ENCODE measurements at regions not wholly inside any gene's neighbourhood (a gene's known extent, or its start where the extent isn't known, plus 50 kb on each side); places are given as distances from the start of the nearest gene placed in this dataset.

GRCh38 chr6:155599160-155599559, 143.5 kb upstream of the NOX3 start:
- H3K4me3 ChIP-seq, result no peak overlapping the region
- ATAC-seq (no peak), DNase-seq (no peak)
- H3K36me3 ChIP-seq, result no peaks in the 10 kb centered on the region
- no peaks in the 10 kb centered on the region for H3K27me3 ChIP-seq
- intact Hi-C loops (cut with DNase I), result no loop called here
- no peak for TF ChIP-seq POLR2A (IDR thresholded peaks at IDR 0.05)
- no peak for TF ChIP-seq CTCF (IDR thresholded peaks at IDR 0.05)
- no peaks in the 10 kb centered on the region for H3K4me1 ChIP-seq
- no peak overlapping the region for H3K27ac ChIP-seq
- WGBS (ENCODE audit: insufficient coverage, low coverage, low lambda C conversion rate, missing lambda C conversion rate), result 37% methylated on average over 2 of the region's 2 CpGs
- no peaks in the 10 kb centered on the region for H3K9me3 ChIP-seq

GRCh38 chr6:155595284-155595683, 139.6 kb upstream of the NOX3 start:
- Histone ChIP-seq H3K4me1 (no peaks in the 10 kb centered on the region), H3K9me3 (no peaks in the 10 kb centered on the region), H3K27me3 (no peaks in the 10 kb centered on the region), H3K4me3 (no peak overlapping the region), H3K36me3 (no peaks in the 10 kb centered on the region), H3K27ac (no peak overlapping the region)
- TF ChIP-seq CTCF (IDR thresholded peaks at IDR 0.05) (no peak), POLR2A (IDR thresholded peaks at IDR 0.05) (no peak)
- no peak for DNase-seq
- intact Hi-C loops (cut with DNase I), result no loop called here
- no peak for ATAC-seq

DNA sequence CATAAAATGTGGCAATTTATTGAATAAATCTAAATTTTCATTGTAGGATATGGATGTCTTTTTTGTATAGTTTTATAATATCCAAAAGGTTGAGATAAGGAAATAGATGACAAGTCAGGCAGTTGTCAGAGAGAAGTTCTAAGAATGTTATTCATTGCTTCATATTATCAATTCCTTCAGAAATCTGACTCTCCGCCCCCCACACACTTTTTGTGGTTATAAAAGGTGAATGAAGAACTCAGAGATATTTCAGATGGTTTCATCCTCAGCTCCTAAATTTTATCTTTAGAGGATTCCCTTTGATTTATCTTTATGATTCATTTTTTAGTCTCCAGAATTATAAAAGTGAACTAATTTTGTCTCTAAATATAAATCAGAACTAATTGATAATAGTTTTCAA, 136.1 kb upstream of the NOX3 start:
- no peaks in the 10 kb centered on the region for H3K27me3 ChIP-seq
- H3K9me3 ChIP-seq, result no peaks in the 10 kb centered on the region
- H3K4me3 ChIP-seq, result no peak overlapping the region
- TF ChIP-seq POLR2A (IDR thresholded peaks at IDR 0.05), result no peak
- no peak for TF ChIP-seq CTCF (IDR thresholded peaks at IDR 0.05)
- H3K36me3 ChIP-seq, result no peaks in the 10 kb centered on the region
- intact Hi-C loops (cut with DNase I), result no loop called here
- no peak for DNase-seq
- H3K4me1 ChIP-seq, result no peaks in the 10 kb centered on the region
- 50% methylated on average over 1 of the region's 1 CpG for WGBS (ENCODE audit: insufficient coverage, low coverage, low lambda C conversion rate, missing lambda C conversion rate)
- no peak overlapping the region for H3K27ac ChIP-seq
- ATAC-seq, result no peak

DNA sequence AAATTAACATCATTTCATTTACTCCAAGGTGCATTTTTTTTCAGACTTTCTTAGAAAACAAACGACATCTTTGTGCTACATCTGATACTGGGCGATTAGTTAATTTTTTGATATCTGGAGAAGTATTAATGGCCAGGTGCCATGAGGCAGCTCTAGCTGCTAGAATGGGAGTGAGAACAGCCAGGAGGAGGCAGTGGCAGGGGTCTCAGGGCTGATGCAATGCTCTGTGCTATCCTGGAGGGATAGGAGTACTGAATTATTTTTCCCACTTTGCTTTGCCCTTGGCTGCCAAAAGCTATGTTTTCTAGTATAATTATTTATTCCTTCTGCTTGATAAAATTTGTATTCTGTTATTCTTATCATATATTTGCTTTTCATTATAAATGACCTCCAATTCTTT, 133.6 kb upstream of the NOX3 start:
- Histone ChIP-seq H3K4me1 (no peaks in the 10 kb centered on the region), H3K36me3 (no peaks in the 10 kb centered on the region), H3K4me3 (no peak overlapping the region), H3K9me3 (no peaks in the 10 kb centered on the region), H3K27ac (no peak overlapping the region), H3K27me3 (no peaks in the 10 kb centered on the region)
- 73% methylated on average over 2 of the region's 2 CpGs for WGBS (ENCODE audit: insufficient coverage, low coverage, low lambda C conversion rate, missing lambda C conversion rate)
- DNase-seq (no peak), ATAC-seq (no peak)
- intact Hi-C loops (cut with DNase I), result no loop called here
- TF ChIP-seq POLR2A (IDR thresholded peaks at IDR 0.05) (no peak), CTCF (IDR thresholded peaks at IDR 0.05) (no peak)

- intact Hi-C loops (cut with DNase I), result no loop called here
- no peak for TF ChIP-seq CTCF (IDR thresholded peaks at IDR 0.05)
- TF ChIP-seq POLR2A (IDR thresholded peaks at IDR 0.05), result no peak
- no peak overlapping the region for H3K4me3 ChIP-seq
- no peaks in the 10 kb centered on the region for H3K27me3 ChIP-seq
- no peak overlapping the region for H3K27ac ChIP-seq
- DNase-seq (no peak), ATAC-seq (no peak)
- no peaks in the 10 kb centered on the region for H3K4me1 ChIP-seq
- WGBS (ENCODE audit: insufficient coverage, low coverage, low lambda C conversion rate, missing lambda C conversion rate), result 50% methylated on average over 1 of the region's 1 CpG
- no peaks in the 10 kb centered on the region for H3K36me3 ChIP-seq
- no peaks in the 10 kb centered on the region for H3K9me3 ChIP-seq
Measured at GRCh38 chr6:155587817-155588216, 132.2 kb upstream of the NOX3 start.
